GM23248 (cell line): ENCODE measurements at regions not wholly inside any gene's neighbourhood (a gene's known extent, or its start where the extent isn't known, plus 50 kb on each side); places are given as distances from the start of the nearest gene placed in this dataset.

Experiments
- EZH2 ChIP-seq: fragments of 200-600 bp; sonication (generic); IDR thresholded peaks from 2 replicates; pipeline ENCODE4 v1.6.1; 2018; ENCODE audit warnings: antibody characterized with exemption, mild to moderate bottlenecking; ENCODE audit not compliant: insufficient read depth, poor library complexity, severe bottlenecking
- EZH2phosphoT487 ChIP-seq: fragments of 200-600 bp; sonication (generic); IDR thresholded peaks from 2 replicates; pipeline ENCODE4 v1.6.1; 2018; ENCODE audit warnings: antibody characterized with exemption, moderate library complexity, mild to moderate bottlenecking, low read depth; ENCODE audit not compliant: insufficient read depth

DNA sequence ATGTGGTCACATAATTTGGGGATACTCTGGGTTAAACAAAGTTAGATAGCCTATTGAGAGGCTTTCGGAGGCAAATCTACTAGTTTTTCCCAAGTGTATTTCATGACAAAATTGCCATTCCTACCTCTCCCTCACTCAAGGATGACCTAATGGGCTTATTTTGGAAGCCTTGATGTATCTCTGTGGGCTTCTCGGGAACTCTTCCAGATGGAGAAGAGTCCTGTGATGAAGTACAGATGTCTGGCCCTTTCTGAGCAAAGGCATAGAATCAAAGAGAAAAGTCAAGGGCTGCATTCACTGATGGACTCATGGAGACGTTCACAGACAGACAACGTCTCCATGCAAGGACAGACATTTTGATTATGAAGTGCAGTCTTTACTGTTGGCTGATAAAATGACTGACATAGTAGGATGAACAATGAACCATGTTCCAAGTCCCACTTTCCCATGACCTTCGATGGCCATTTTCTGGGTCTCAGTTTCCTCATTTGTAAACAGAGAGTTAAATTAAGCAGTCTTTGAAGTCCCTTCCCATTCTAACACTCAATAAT lies 347.2 kb upstream of the CD180 start:
- no peak for TF ChIP-seq EZH2phosphoT487
- no peak for TF ChIP-seq EZH2
